CD4-positive, CD25-positive, alpha-beta regulatory T cell (primary cell): ENCODE measurements at regions not wholly inside any gene's neighbourhood (a gene's known extent, or its start where the extent isn't known, plus 50 kb on each side); places are given as distances from the start of the nearest gene placed in this dataset.

ENCODE experiments used
- ATAC-seq, 2 donors: fragments of 150-1000 bp; cut with Tn5 transposase; one replicate each; pipeline ENCODE4 v1.10.0; 2021; ENCODE audit warnings: low read depth in 2 of 2, moderate number of reproducible peaks in 2 of 2, moderate library complexity in 1 of 2
- DNase-seq, 3 donors: peaks; one replicate each; pipeline versions ENCODE4 v3.0.0 to v3.0.0-alpha.2; 2012 to 2022; ENCODE audit warnings: mixed read lengths in 1 of 3
- H3K27ac ChIP-seq: one replicate; pipeline ENCODE4 v1.7.0; 2013; ENCODE audit warnings: mild to moderate bottlenecking, low read length; ENCODE audit not compliant: insufficient read depth, poor library complexity, severe bottlenecking
- H3K27me3 ChIP-seq: one replicate; pipeline ENCODE4 v1.7.0; 2013; ENCODE audit warnings: low read length; ENCODE audit not compliant: control insufficient read depth, insufficient read depth
- H3K36me3 ChIP-seq: one replicate; pipeline ENCODE4 v1.7.0; 2013; ENCODE audit warnings: mild to moderate bottlenecking, low read length, moderate library complexity; ENCODE audit not compliant: control insufficient read depth, insufficient read depth
- H3K4me1 ChIP-seq: 2 replicates; pipeline ENCODE4 v1.7.0; 2013; ENCODE audit warnings: mild to moderate bottlenecking, low read length; ENCODE audit not compliant: insufficient read depth, control insufficient read depth, poor library complexity, severe bottlenecking
- H3K4me3 ChIP-seq: one replicate; pipeline ENCODE4 v1.7.0; 2013; ENCODE audit warnings: low read depth, mild to moderate bottlenecking, low read length, moderate library complexity
- H3K9me3 ChIP-seq, 2 experiments: 1 replicate in 1 of 2; 2 replicates in 1 of 2; pipeline ENCODE4 v1.7.0; 2013; ENCODE audit warnings: low read length in 2 of 2, mild to moderate bottlenecking in 1 of 2, moderate library complexity in 1 of 2; ENCODE audit not compliant: control insufficient read depth in 2 of 2
- H3K27ac Mint-ChIP-seq, 3 donors: one replicate each; pipeline ENCODE4 v1.8.0; 2020 to 2022; ENCODE audit warnings: mild to moderate bottlenecking in 3 of 3, mixed read lengths in 3 of 3, moderate library complexity in 2 of 3
- H3K27me3 Mint-ChIP-seq: one replicate; pipeline ENCODE4 v1.8.0; 2022; ENCODE audit warnings: mild to moderate bottlenecking, mixed read lengths
- H3K36me3 Mint-ChIP-seq: one replicate; pipeline ENCODE4 v1.8.0; 2020; ENCODE audit warnings: mixed read lengths
- H3K4me1 Mint-ChIP-seq, 4 donors: one replicate each; pipeline ENCODE4 v1.8.0; 2020 to 2022; ENCODE audit warnings: mixed read lengths in 4 of 4, mild to moderate bottlenecking in 1 of 4
- H3K4me3 Mint-ChIP-seq, 4 donors: one replicate each; pipeline ENCODE4 v1.8.0; 2020 to 2022; ENCODE audit warnings: mild to moderate bottlenecking in 4 of 4, mixed read lengths in 4 of 4, moderate library complexity in 3 of 4
- H3K9me3 Mint-ChIP-seq, 7 donors: one replicate each; pipeline ENCODE4 v1.8.0; 2020 to 2022; ENCODE audit warnings: mixed read lengths in 7 of 7, mild to moderate bottlenecking in 3 of 7, moderate library complexity in 2 of 7

DNA sequence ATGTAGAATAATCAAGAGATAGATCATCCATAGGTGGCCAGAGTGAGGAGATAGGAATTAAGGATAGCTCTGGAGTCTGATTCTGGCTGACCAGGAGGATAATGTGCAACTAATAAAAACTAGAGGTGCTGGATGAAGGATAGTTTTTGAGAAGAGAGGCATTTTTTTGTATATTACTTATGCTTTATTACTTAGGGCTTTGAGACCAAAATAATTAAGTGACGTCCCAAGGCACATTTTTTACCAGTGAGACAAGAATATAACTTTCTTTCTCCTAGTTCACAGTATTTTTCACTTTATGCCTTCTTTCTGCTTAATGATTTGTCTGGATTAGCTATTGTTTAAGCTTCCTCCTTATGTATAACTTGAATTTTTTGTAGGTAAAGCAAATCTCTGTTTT, 756.6 kb downstream of the TSN start:
- Mint-ChIP-seq H3K9me3 (peaks cover 0 to 25% (median 0%) of the 10 kb centered on the region in 7 donors), H3K4me3 (no peak overlapping the region), H3K36me3 (no peaks in the 10 kb centered on the region), H3K27me3 (no peaks in the 10 kb centered on the region), H3K4me1 (no peaks in the 10 kb centered on the region), H3K27ac (no peak overlapping the region)
- DNase-seq (no peak), ATAC-seq (no peak)
- Histone ChIP-seq H3K27ac (no peak overlapping the region), H3K4me1 (no peaks in the 10 kb centered on the region), H3K27me3 (no peaks in the 10 kb centered on the region), H3K9me3 (no peaks in the 10 kb centered on the region), H3K4me3 (no peak overlapping the region), H3K36me3 (no peaks in the 10 kb centered on the region)

DNA sequence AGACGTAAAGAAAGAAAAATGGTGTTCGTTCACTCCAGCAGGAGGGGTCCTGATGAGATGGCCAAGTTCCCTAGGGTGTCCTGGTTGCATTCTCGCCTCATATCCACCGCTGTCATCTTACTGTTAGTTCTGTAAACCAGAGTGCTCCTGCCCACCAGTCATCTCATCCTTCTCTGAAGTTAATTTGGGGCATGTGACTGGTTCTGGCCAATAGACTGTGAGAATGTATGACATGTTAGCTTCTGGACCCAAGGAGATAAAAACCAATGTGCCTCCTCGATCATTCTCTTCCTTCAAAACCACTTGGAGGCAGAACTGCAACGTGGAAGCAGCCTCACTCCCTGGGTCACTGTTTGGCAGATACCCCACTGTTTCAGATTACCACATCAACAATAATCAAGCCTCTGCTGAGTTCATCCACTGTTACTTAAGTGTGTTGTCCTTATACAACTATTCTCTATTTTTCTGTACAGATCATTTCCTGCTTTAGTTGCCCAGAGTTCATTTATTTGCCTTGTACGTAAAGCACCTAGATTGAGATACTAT, 759.1 kb downstream of the TSN start:
- Mint-ChIP-seq H3K4me3 (no peak overlapping the region), H3K27ac (no peak overlapping the region), H3K9me3 (peaks cover 0 to 25% (median 0%) of the 10 kb centered on the region in 7 donors), H3K36me3 (no peaks in the 10 kb centered on the region), H3K4me1 (no peaks in the 10 kb centered on the region), H3K27me3 (no peaks in the 10 kb centered on the region)
- Histone ChIP-seq H3K36me3 (no peaks in the 10 kb centered on the region), H3K9me3 (no peaks in the 10 kb centered on the region), H3K27me3 (no peaks in the 10 kb centered on the region), H3K27ac (no peak overlapping the region), H3K4me3 (no peak overlapping the region), H3K4me1 (no peaks in the 10 kb centered on the region)
- ATAC-seq, result no peak
- DNase-seq, result no peak

DNA sequence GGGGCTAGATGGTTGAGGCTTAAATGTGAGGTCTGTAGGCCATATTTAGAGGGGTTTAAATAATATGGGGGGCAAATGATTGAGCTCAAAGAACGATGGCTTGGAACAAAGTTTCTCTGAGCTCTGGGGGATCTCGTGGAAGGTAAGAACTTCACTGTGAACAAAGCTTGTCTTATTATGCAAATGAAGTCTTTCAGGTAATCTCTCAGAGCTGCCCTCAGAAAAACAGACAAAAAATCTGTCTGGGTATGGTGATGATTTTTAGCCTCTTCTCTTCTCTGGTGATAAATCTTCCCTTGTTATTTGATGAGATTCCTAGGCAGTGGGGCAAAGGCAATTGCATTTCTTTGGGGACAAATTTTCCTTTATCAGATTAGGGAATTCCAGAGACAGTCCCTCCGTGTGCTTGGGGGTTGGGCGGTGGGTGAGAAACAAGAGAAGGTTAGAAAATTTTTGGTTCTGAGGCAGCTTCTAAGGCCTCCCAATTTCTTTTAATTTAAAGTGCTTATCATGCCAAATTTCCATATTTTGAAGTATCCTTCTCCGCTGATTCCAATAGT, 760.4 kb downstream of the TSN start:
- H3K4me3 Mint-ChIP-seq, result no peak overlapping the region
- H3K27ac Mint-ChIP-seq, result no peak overlapping the region
- DNase-seq (no peak), ATAC-seq (no peak)
- no peaks in the 10 kb centered on the region for H3K9me3 ChIP-seq
- no peaks in the 10 kb centered on the region for H3K36me3 Mint-ChIP-seq
- no peak overlapping the region for H3K27ac ChIP-seq
- no peaks in the 10 kb centered on the region for H3K27me3 ChIP-seq
- H3K27me3 Mint-ChIP-seq, result no peaks in the 10 kb centered on the region
- H3K4me3 ChIP-seq, result no peak overlapping the region
- no peaks in the 10 kb centered on the region for H3K4me1 Mint-ChIP-seq
- H3K9me3 Mint-ChIP-seq, result peaks cover 0 to 25% (median 0%) of the 10 kb centered on the region in 7 donors
- no peaks in the 10 kb centered on the region for H3K4me1 ChIP-seq
- H3K36me3 ChIP-seq, result no peaks in the 10 kb centered on the region

DNA sequence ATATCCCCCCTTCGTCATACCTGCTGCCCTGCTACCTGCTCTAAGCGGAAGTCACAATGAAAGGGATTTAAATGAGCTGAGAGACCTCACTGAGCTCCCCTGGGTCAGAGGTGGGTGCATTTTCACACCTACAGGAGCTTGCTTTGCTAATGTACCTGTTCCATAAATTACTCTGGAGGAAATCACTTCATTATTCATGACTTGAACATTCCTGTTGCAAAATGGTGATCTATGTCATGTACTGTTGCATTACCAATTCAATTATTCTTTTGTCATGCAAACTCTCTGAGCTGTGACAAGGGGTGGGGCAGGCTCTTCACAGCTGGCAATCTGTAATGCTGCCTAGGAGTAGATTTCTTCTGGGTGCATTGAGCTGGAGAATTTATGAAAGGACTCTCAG, 761.3 kb downstream of the TSN start:
- Mint-ChIP-seq H3K4me3 (no peak overlapping the region), H3K27ac (no peak overlapping the region), H3K27me3 (no peaks in the 10 kb centered on the region), H3K4me1 (no peaks in the 10 kb centered on the region), H3K9me3 (peaks cover 0 to 25% (median 1%) of the 10 kb centered on the region in 7 donors), H3K36me3 (no peaks in the 10 kb centered on the region)
- no peak overlapping the region for H3K4me3 ChIP-seq
- H3K27me3 ChIP-seq, result no peaks in the 10 kb centered on the region
- no peaks in the 10 kb centered on the region for H3K4me1 ChIP-seq
- no peak overlapping the region for H3K27ac ChIP-seq
- no peak for DNase-seq
- no peaks in the 10 kb centered on the region for H3K9me3 ChIP-seq
- no peaks in the 10 kb centered on the region for H3K36me3 ChIP-seq
- ATAC-seq, result no peak

DNA sequence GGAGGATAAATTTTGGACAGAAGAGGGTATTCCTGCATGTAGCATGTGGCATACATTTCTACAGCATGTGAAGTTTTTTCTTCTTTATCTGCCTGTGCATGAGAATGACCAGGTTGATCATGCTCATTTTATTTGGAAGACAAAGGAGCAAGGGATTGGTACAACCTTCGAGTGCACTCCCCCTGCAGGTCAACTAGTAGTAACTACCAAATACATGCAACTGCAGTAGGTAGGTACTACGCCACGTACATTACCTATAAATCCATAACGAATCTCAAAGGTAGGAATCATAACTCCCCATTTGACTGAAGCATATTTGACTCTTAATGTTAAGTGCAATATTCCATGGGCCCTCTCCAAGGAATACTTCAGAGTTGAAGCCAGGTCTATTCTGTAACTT, 763.9 kb downstream of the TSN start:
- H3K27ac ChIP-seq, result no peak overlapping the region
- H3K4me3 Mint-ChIP-seq, result no peak overlapping the region
- H3K36me3 ChIP-seq, result no peaks in the 10 kb centered on the region
- H3K27me3 ChIP-seq, result no peaks in the 10 kb centered on the region
- no peaks in the 10 kb centered on the region for H3K9me3 ChIP-seq
- H3K4me1 Mint-ChIP-seq, result no peaks in the 10 kb centered on the region
- no peaks in the 10 kb centered on the region for H3K27me3 Mint-ChIP-seq
- H3K36me3 Mint-ChIP-seq, result no peaks in the 10 kb centered on the region
- no peaks in the 10 kb centered on the region for H3K4me1 ChIP-seq
- ATAC-seq, result no peak
- peak overlapping the region in 1 of 3 donors; percentile 16 for H3K27ac Mint-ChIP-seq
- no peak overlapping the region for H3K4me3 ChIP-seq
- peaks cover 0 to 16% (median 2%) of the 10 kb centered on the region in 7 donors for H3K9me3 Mint-ChIP-seq
- peak in 1 of 3 donors; percentile 0 for DNase-seq

DNA sequence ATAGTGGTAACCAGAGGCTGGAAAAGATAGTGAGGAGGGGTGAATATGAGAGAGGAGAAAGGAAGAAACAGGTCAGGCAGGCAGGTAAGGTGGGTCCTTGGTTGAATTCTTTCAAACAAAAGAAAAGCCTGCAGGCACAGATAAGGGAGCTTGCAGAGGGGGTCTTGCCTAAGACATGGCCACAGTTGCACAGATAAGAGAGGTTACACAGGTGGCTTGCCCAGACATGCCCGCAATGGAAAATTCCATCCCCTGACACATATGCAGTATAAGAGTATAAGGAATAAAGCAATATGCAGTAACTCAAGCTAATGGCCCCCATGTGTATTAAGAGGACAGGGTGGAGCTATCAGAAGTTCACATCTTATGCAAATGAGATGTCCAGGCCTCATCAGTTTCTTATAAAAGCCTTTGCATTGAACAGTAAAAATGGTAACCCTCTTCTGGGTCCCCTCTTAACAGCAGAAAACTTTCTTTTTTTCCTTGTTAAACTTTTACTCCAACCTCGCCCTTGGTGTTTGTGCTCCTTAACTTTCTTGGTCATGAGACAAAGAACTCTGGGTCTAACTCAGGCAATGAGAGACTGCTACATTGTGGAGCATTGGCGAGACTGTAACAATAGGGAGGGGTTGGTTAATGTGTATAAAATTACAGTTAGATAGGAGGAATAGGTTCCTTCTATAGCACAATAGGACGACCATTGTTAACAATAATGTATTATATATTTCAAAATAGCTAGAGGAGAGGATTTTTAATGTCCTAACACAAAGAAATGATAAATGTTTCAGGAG, 764.6 kb downstream of the TSN start:
- Histone ChIP-seq H3K36me3 (no peaks in the 10 kb centered on the region), H3K4me3 (no peak overlapping the region), H3K9me3 (no peaks in the 10 kb centered on the region), H3K4me1 (no peaks in the 10 kb centered on the region), H3K27me3 (no peaks in the 10 kb centered on the region), H3K27ac (no peak overlapping the region)
- DNase-seq, result no peak
- ATAC-seq, result no peak
- Mint-ChIP-seq H3K9me3 (peaks cover 0 to 10% (median 2%) of the 10 kb centered on the region in 7 donors), H3K36me3 (no peaks in the 10 kb centered on the region), H3K4me1 (no peaks in the 10 kb centered on the region), H3K27ac (no peak overlapping the region), H3K4me3 (no peak overlapping the region), H3K27me3 (no peaks in the 10 kb centered on the region)

DNA sequence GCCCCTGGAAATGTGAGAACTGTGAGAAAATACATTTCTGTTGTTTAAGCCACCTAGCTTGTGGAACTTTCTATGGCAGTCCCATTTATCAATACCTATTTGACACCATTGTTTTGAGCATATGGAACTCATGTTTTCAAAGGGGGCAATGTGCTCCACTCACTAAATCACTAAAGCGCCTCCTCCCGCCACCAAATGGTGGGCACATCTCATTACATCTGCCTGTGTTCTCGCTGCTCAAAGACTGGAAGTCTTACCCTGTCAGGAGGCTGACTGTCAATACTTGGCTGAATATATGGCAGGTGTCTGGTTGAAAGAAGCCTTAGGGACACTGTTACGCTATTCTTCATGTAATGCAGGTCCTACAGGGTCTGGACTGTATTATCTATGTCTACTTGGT, 767.7 kb downstream of the TSN start:
- Mint-ChIP-seq H3K9me3 (peaks cover 0 to 5% (median 2%) of the 10 kb centered on the region in 7 donors), H3K4me3 (no peak overlapping the region), H3K36me3 (no peaks in the 10 kb centered on the region), H3K27ac (no peak overlapping the region), H3K4me1 (no peaks in the 10 kb centered on the region), H3K27me3 (no peaks in the 10 kb centered on the region)
- no peak overlapping the region for H3K27ac ChIP-seq
- ATAC-seq, result no peak
- no peaks in the 10 kb centered on the region for H3K36me3 ChIP-seq
- H3K9me3 ChIP-seq, result no peaks in the 10 kb centered on the region
- no peaks in the 10 kb centered on the region for H3K4me1 ChIP-seq
- H3K4me3 ChIP-seq, result no peak overlapping the region
- H3K27me3 ChIP-seq, result no peaks in the 10 kb centered on the region
- DNase-seq, result no peak

DNA sequence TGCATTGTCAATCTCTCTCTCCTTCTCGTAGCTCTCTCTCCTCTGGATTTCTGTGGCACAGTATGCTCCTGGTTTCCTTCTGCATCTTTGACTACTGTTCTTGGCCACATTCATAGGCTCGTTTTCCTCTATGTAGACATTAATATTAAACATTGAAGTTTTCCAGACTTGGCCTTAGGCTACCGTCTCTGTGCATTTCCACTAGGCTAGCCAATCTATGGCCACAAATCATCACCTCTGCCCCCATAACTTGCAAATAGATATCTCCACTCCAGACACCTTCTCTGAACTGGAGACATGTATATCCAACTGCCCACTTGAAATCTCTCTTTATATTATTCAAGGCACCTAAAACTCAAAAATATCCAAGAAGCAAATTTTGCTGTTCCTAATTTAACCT, 768.5 kb downstream of the TSN start:
- no peaks in the 10 kb centered on the region for H3K36me3 ChIP-seq
- Mint-ChIP-seq H3K9me3 (peaks cover 0 to 5% (median 2%) of the 10 kb centered on the region in 7 donors), H3K27me3 (no peaks in the 10 kb centered on the region), H3K27ac (peak overlapping the region in 1 of 3 donors; percentile 60), H3K4me3 (no peak overlapping the region), H3K4me1 (no peaks in the 10 kb centered on the region), H3K36me3 (no peaks in the 10 kb centered on the region)
- H3K4me1 ChIP-seq, result no peaks in the 10 kb centered on the region
- H3K27me3 ChIP-seq, result no peaks in the 10 kb centered on the region
- ATAC-seq (no peak), DNase-seq (no peak)
- no peaks in the 10 kb centered on the region for H3K9me3 ChIP-seq
- H3K27ac ChIP-seq, result no peak overlapping the region
- no peak overlapping the region for H3K4me3 ChIP-seq
